Body of pancreas (tissue), 4 donors: ENCODE measurements at regions not wholly inside any gene's neighbourhood (a gene's known extent, or its start where the extent isn't known, plus 50 kb on each side); places are given as distances from the start of the nearest gene placed in this dataset.

Experiments used
- ATAC-seq: fragments of 150-250 bp; one replicate; pipeline ENCODE4 v1.9.1; 2016
- DNase-seq, 4 donors: peaks; one replicate each; pipeline ENCODE4 v3.0.0-alpha.2; 2019
- H3K27ac ChIP-seq, 4 donors: fragments of 200-600 bp; sonication (generic); 1 replicate in 3 of 4; 2 replicates in 1 of 4; pipeline versions ENCODE4 v1.5.1 to v1.6.1; 2016 to 2019; ENCODE audit warnings: mild to moderate bottlenecking in 1 of 4, mixed read lengths in 1 of 4, moderate library complexity in 1 of 4
- H3K27me3 ChIP-seq, 2 donors: fragments of 200-600 bp; sonication (generic); one replicate each; pipeline ENCODE4 v1.6.0; 2016; ENCODE audit warnings: mild to moderate bottlenecking in 1 of 2
- H3K36me3 ChIP-seq, 2 donors: fragments of 200-600 bp; sonication (generic); replicated peaks in 1 of 2; 2 replicates each; pipeline ENCODE4 v1.5.1; 2016; ENCODE audit warnings: low read depth in 2 of 2; ENCODE audit not compliant: insufficient read depth in 1 of 2
- H3K4me1 ChIP-seq: fragments of 200-600 bp; sonication (generic); one replicate; pipeline ENCODE4 v1.6.0; 2016
- H3K4me3 ChIP-seq, 2 donors: fragments of 200-600 bp; sonication (generic); 1 replicate in 1 of 2; 2 replicates in 1 of 2; pipeline ENCODE4 v1.5.1; 2016 to 2019
- H3K9me3 ChIP-seq, 3 donors: fragments of 200-600 bp; sonication (generic); 1 replicate in 2 of 3; 2 replicates in 1 of 3; pipeline ENCODE4 v1.5.1; 2016
- POLR2A ChIP-seq, 3 donors: fragments of 450-650 bp; IDR thresholded peaks; one replicate each; pipeline ENCODE4 v1.6.1; 2016; ENCODE audit warnings: antibody characterized with exemption in 3 of 3, mild to moderate bottlenecking in 2 of 3
- WGBS, 2 donors: methylation state at CpG; one replicate each; pipeline ENCODE4 v1.1.5; 2017; 5-methylcytosine and 5-hydroxymethylcytosine counted together
- intact Hi-C: fragments of 100-400 bp; cut with DNase I; formaldehyde crosslinking; loops from one replicate; pipeline ENCODE4 v1.15.1; 2023
- TF ChIP-seq, protein P1 (sequence below), 7 experiments: fragments of 450-650 bp in 4 of 7; fragments of 200-600 bp in 3 of 7; sonication (generic) in 3 of 7; IDR thresholded peaks; one replicate each; pipeline ENCODE4 v1.5.1; 2016 to 2019; ENCODE audit warnings: antibody characterized with exemption in 7 of 7

DNA sequence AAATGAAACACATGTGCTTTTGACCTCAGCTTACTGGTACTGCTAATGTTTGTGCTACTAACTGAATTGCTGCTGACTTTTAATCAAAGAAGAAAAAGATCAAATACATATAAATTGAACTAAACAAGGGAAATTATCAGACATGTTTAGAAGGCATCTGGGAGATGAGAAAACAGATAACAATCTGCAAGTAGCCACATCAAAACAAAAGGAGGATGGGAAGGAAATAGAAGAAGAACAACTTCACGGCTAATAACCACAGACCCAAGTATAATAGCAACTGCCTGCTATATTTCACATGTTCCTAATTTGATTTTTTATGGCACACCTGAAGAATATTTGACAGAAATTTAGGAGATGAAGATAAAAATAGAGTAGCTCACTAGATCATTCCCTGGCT lies 542.6 kb upstream of the SYT4 start:
- 75 to 85% methylated on average over 1 of the region's 1 CpG for WGBS, 2 donors
- TF ChIP-seq, protein P1, sequence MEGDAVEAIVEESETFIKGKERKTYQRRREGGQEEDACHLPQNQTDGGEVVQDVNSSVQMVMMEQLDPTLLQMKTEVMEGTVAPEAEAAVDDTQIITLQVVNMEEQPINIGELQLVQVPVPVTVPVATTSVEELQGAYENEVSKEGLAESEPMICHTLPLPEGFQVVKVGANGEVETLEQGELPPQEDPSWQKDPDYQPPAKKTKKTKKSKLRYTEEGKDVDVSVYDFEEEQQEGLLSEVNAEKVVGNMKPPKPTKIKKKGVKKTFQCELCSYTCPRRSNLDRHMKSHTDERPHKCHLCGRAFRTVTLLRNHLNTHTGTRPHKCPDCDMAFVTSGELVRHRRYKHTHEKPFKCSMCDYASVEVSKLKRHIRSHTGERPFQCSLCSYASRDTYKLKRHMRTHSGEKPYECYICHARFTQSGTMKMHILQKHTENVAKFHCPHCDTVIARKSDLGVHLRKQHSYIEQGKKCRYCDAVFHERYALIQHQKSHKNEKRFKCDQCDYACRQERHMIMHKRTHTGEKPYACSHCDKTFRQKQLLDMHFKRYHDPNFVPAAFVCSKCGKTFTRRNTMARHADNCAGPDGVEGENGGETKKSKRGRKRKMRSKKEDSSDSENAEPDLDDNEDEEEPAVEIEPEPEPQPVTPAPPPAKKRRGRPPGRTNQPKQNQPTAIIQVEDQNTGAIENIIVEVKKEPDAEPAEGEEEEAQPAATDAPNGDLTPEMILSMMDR (IDR thresholded peaks at IDR 0.05), result no peak
- TF ChIP-seq POLR2A (IDR thresholded peaks at IDR 0.05), result no peak
- no peak for DNase-seq
- no peaks in the 10 kb centered on the region for H3K27me3 ChIP-seq
- no peak overlapping the region for H3K4me3 ChIP-seq
- ATAC-seq, result no peak
- H3K4me1 ChIP-seq, result no peaks in the 10 kb centered on the region
- H3K36me3 ChIP-seq, result no peaks in the 10 kb centered on the region
- no peaks in the 10 kb centered on the region for H3K9me3 ChIP-seq
- intact Hi-C loops, result no loop called here
- no peak overlapping the region for H3K27ac ChIP-seq

DNA sequence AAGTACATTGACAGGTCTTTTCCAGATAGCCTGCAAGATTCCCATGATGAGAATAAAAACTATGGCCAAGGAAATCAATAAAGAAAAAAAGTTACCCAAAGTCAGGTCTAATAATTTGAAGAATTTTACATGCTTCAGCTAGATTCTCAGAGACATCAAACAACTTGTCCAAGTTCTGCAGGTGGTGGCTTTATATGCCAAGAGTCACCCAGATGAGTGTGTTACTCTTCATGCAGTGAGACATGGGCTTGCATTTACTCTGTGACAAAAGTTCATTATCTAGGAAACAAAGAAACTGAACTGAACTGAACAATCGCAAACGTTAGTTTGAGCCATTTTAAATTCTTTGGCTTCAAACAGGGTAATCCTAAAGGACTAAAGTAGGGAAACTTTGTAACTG lies 548.5 kb upstream of the SYT4 start:
- H3K27ac ChIP-seq, result no peak overlapping the region
- H3K9me3 ChIP-seq, result no peaks in the 10 kb centered on the region
- H3K36me3 ChIP-seq, result no peaks in the 10 kb centered on the region
- no peak for DNase-seq
- ATAC-seq, result no peak
- H3K4me1 ChIP-seq, result no peaks in the 10 kb centered on the region
- TF ChIP-seq, protein P1 (IDR thresholded peaks at IDR 0.05), result no peak
- TF ChIP-seq POLR2A (IDR thresholded peaks at IDR 0.05), result no peak
- H3K27me3 ChIP-seq, result no peaks in the 10 kb centered on the region
- intact Hi-C loops, result no loop called here
- H3K4me3 ChIP-seq, result no peak overlapping the region
- WGBS, 2 donors, result 74 to 75% methylated on average over 2 of the region's 2 CpGs

DNA sequence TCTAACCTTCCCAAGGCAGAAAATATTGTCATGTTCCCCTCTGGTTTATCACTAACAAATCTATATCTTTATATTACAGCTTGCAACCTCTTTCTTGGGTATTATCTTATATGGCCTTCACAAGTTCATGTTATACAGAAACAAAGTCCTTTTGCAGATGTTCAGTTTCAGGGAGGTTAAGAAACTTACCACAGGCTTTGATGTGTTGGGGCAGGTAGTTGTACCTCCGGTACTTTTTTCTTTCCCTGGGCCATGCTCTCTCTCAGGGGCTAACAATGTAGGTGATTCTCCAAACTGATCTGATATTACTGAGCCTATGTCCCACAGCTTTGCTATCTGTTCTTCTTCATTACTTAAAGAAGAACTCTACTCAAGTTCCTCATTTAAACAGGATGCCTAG lies 548.9 kb upstream of the SYT4 start:
- no peaks in the 10 kb centered on the region for H3K9me3 ChIP-seq
- intact Hi-C loops, result no loop called here
- no peaks in the 10 kb centered on the region for H3K36me3 ChIP-seq
- no peak overlapping the region for H3K27ac ChIP-seq
- H3K4me3 ChIP-seq, result no peak overlapping the region
- no peak for ATAC-seq
- WGBS, 2 donors, result 65 to 88% methylated on average over 1 of the region's 1 CpG
- DNase-seq, result no peak
- H3K27me3 ChIP-seq, result no peaks in the 10 kb centered on the region
- TF ChIP-seq POLR2A (IDR thresholded peaks at IDR 0.05), result no peak
- TF ChIP-seq, protein P1 (IDR thresholded peaks at IDR 0.05), result no peak
- no peaks in the 10 kb centered on the region for H3K4me1 ChIP-seq

DNA sequence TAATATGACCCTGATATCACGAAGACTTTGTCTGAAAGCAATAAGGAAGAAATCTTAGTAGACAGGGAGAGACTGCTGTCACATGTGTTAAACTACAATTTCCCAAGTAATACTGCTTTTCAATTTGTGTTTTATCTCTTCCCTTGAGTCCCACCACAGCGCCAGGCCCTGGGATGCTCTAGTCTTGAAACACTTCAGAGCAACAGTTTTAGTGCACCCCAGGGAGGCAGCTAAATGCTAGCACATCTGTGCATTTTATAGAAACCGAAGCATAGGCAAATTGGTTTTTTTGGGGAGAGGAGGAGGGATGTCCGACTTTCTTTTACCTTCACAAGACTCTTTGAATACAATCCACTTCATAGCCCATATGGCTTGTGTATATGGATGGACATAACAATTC lies 550.0 kb upstream of the SYT4 start:
- Histone ChIP-seq H3K27me3 (no peaks in the 10 kb centered on the region), H3K4me1 (no peaks in the 10 kb centered on the region), H3K27ac (no peak overlapping the region), H3K4me3 (no peak overlapping the region), H3K9me3 (no peaks in the 10 kb centered on the region), H3K36me3 (no peaks in the 10 kb centered on the region)
- 57 to 60% methylated on average over 4 of the region's 4 CpGs for whole genome bisulfite sequencing, 2 donors
- DNase-seq, result no peak
- intact Hi-C loops, result no loop called here
- no peak for TF ChIP-seq POLR2A (IDR thresholded peaks at IDR 0.05)
- TF ChIP-seq, protein P1 (IDR thresholded peaks at IDR 0.05), result no peak
- no peak for ATAC-seq

DNA sequence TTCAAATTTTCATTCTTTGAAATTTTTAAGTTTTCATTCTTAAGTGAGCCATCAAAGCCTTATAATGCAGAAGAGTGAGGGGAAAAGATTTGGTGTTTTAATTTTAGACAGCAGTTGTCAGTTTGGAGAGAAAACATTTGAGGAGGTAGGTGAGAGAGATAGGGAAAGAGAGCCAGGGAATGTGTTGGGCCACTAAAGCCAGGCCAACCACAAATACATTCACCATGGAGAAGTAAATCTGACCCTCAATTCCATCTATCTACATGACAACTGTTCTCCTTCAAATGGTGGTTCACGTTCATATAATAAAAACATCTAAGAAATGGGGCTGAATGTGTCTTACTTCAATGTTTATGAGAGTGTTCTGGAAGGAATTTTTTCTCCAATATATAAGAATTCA lies 553.0 kb upstream of the SYT4 start:
- DNase-seq, result no peak
- H3K9me3 ChIP-seq, result no peaks in the 10 kb centered on the region
- TF ChIP-seq POLR2A (IDR thresholded peaks at IDR 0.05), result no peak
- TF ChIP-seq, protein P1 (IDR thresholded peaks at IDR 0.05), result no peak
- no peaks in the 10 kb centered on the region for H3K27me3 ChIP-seq
- no peak overlapping the region for H3K27ac ChIP-seq
- WGBS, 2 donors, result 83 to 88% methylated on average over 1 of the region's 1 CpG
- H3K4me3 ChIP-seq, result no peak overlapping the region
- H3K4me1 ChIP-seq, result no peaks in the 10 kb centered on the region
- no peak for ATAC-seq
- H3K36me3 ChIP-seq, result no peaks in the 10 kb centered on the region
- intact Hi-C loops, result no loop called here
